ENCODE measurements at regions not wholly inside any gene's neighbourhood (a gene's known extent, or its start where the extent isn't known, plus 50 kb on each side); places are given as distances from the start of the nearest gene placed in this dataset.
"Not testable (repeated sequence)": the region's sequence is repeated elsewhere in the genome, so short reads cannot be mapped to it uniquely, and the experiment has no call there.

- no peaks in the 10 kb centered on the region for H3K27me3 Mint-ChIP-seq (ENCODE audit: low read depth)
- no peaks in the 10 kb centered on the region for H3K4me1 Mint-ChIP-seq
- DNase-seq (ENCODE audit: low spot score) = no peak
- H3K27ac Mint-ChIP-seq = no peak overlapping the region
- no peak overlapping the region for H3K4me3 Mint-ChIP-seq
- TF ChIP-seq ZNF396 (CRISPR knock-in tag; IDR thresholded peaks at IDR 0.05; ENCODE audit: borderline replicate concordance) = no peak
- no peak for TF ChIP-seq MXD4 (CRISPR knock-in tag; IDR thresholded peaks at IDR 0.05; ENCODE audit: borderline replicate concordance)
- no peak for TF ChIP-seq NR2C2 (CRISPR knock-in tag; IDR thresholded peaks at IDR 0.05)
- no peak for TF ChIP-seq SP1 (CRISPR knock-in tag; conservative IDR thresholded peaks at IDR 0.05)
- TF ChIP-seq ATF6 (CRISPR knock-in tag; IDR thresholded peaks at IDR 0.05) = no peak
- TF ChIP-seq ERG (CRISPR knock-in tag; IDR thresholded peaks at IDR 0.05) = no peak
- no peak for TF ChIP-seq ATF2 (CRISPR knock-in tag; IDR thresholded peaks at IDR 0.05; ENCODE audit: borderline replicate concordance, low read depth)
- TF ChIP-seq E2F5 (CRISPR knock-in tag; IDR thresholded peaks at IDR 0.05) = no peak
- peaks cover 4% of the 10 kb centered on the region; the same call in 1 of the 2 replicates for H3K36me3 Mint-ChIP-seq
- ChIA-PET POLR2A (interaction anchor here (0.6 kb wide), 1 partner anchor 19 kb away, joined by 14 read pairs; no protein-coding TSS in a partner anchor), CTCF (no interaction called here)
- H3K9me3 Mint-ChIP-seq = peaks cover 6% of the 10 kb centered on the region
- ATAC-seq = no peak
Measured at GRCh38 chr13:62375653-62376052, 960.0 kb upstream of the PCDH20 start.

GRCh38 chr13:62371737-62372136 lies 956.1 kb upstream of the PCDH20 start:
- ChIA-PET CTCF (no interaction called here), POLR2A (no interaction called here)
- no peak for ATAC-seq
- Mint-ChIP-seq H3K27ac (no peak overlapping the region), H3K9me3 (peaks cover 13% of the 10 kb centered on the region), H3K4me3 (no peak overlapping the region), H3K27me3 (ENCODE audit: low read depth) (no peaks in the 10 kb centered on the region), H3K4me1 (no peaks in the 10 kb centered on the region), H3K36me3 (peaks cover 2% of the 10 kb centered on the region; the same call in 1 of the 2 replicates)
- DNase-seq (ENCODE audit: low spot score) = no peak
- no peak for TF ChIP-seq FOXJ3 (CRISPR knock-in tag; IDR thresholded peaks at IDR 0.05; ENCODE audit: borderline replicate concordance)
- TF ChIP-seq USF1 (CRISPR knock-in tag; IDR thresholded peaks at IDR 0.05) = no peak
- TF ChIP-seq MXD4 (CRISPR knock-in tag; IDR thresholded peaks at IDR 0.05; ENCODE audit: borderline replicate concordance) = no peak
- TF ChIP-seq NR3C1 (CRISPR knock-in tag; conservative IDR thresholded peaks at IDR 0.05; ENCODE audit: low read depth) = no peak
- no peak for TF ChIP-seq GABPB1 (CRISPR knock-in tag; IDR thresholded peaks at IDR 0.05)
- TF ChIP-seq ZNF671 (CRISPR knock-in tag; IDR thresholded peaks at IDR 0.05) = no peak
- no peak for TF ChIP-seq FOXP1 (CRISPR knock-in tag; IDR thresholded peaks at IDR 0.05; ENCODE audit: borderline replicate concordance)
- no peak for TF ChIP-seq IRF1 (CRISPR knock-in tag; IDR thresholded peaks at IDR 0.05)
- TF ChIP-seq NFATC4 (CRISPR knock-in tag; IDR thresholded peaks at IDR 0.05) = no peak
- no peak for TF ChIP-seq RELA (CRISPR knock-in tag; IDR thresholded peaks at IDR 0.05; ENCODE audit: borderline replicate concordance)
- TF ChIP-seq NR1H2 (CRISPR knock-in tag; IDR thresholded peaks at IDR 0.05) = no peak

GRCh38 chr13:62367971-62368370 lies 952.3 kb upstream of the PCDH20 start:
- peaks cover 13% of the 10 kb centered on the region for H3K9me3 Mint-ChIP-seq
- H3K36me3 Mint-ChIP-seq; H3K27ac Mint-ChIP-seq; ATAC-seq; H3K4me3 Mint-ChIP-seq; H3K27me3 Mint-ChIP-seq (ENCODE audit: low read depth); POLR2A ChIA-PET; CTCF ChIA-PET; DNase-seq (ENCODE audit: low spot score); H3K4me1 Mint-ChIP-seq: not testable (repeated sequence)
